OCI-LY1 (cell line): ENCODE measurements at regions not wholly inside any gene's neighbourhood (a gene's known extent, or its start where the extent isn't known, plus 50 kb on each side); places are given as distances from the start of the nearest gene placed in this dataset.

ENCODE experiments used
- H2AFZ ChIP-seq: fragments of 200-600 bp; sonication (generic), shearing (Covaris generic); 2 replicates; pipeline ENCODE4 v1.6.0; 2014; ENCODE audit warnings: antibody characterized with exemption, mild to moderate bottlenecking, low read length
- H3F3A ChIP-seq: fragments of 200-600 bp; sonication (generic), shearing (Covaris generic); 2 replicates; pipeline ENCODE4 v1.6.0; 2014; ENCODE audit warnings: mild to moderate bottlenecking, antibody characterized with exemption, low read length, moderate library complexity; ENCODE audit not compliant: insufficient read depth
- H3K27ac ChIP-seq: fragments of 200-600 bp; sonication (generic); 2 replicates; pipeline ENCODE4 v1.5.1; 2014; ENCODE audit warnings: low read length, mixed run types, mild to moderate bottlenecking, low read depth; ENCODE audit not compliant: poor library complexity, severe bottlenecking
- H3K27me3 ChIP-seq: fragments of 200-600 bp; sonication (generic); 2 replicates; pipeline ENCODE4 v1.6.0; 2014; ENCODE audit warnings: antibody characterized with exemption, mild to moderate bottlenecking, low read length, moderate library complexity; ENCODE audit not compliant: insufficient read depth
- H3K36me3 ChIP-seq: fragments of 200-600 bp; sonication (generic); 2 replicates; pipeline ENCODE4 v1.6.1; 2014; ENCODE audit warnings: mild to moderate bottlenecking, antibody characterized with exemption, low read length, moderate library complexity, mixed read lengths; ENCODE audit not compliant: insufficient read depth
- H3K4me1 ChIP-seq: fragments of 200-600 bp; sonication (generic); 2 replicates; pipeline ENCODE4 v1.5.1; 2014; ENCODE audit warnings: mild to moderate bottlenecking, low read length, moderate library complexity; ENCODE audit not compliant: insufficient read depth, severe bottlenecking
- H3K4me2 ChIP-seq: fragments of 200-600 bp; sonication (generic), shearing (Covaris generic); 2 replicates; pipeline ENCODE4 v1.6.1; 2014; ENCODE audit warnings: low read length
- H3K4me3 ChIP-seq: fragments of 200-600 bp; sonication (generic); 2 replicates; pipeline ENCODE4 v1.5.1; 2014; ENCODE audit warnings: low read length, low read depth, mild to moderate bottlenecking, mixed read lengths; ENCODE audit not compliant: poor library complexity, severe bottlenecking
- H3K79me2 ChIP-seq: fragments of 200-600 bp; shearing (Covaris generic); 2 replicates; pipeline ENCODE4 v1.6.1; 2016; ENCODE audit warnings: mixed run types, low read length, mixed read lengths; ENCODE audit not compliant: insufficient read depth
- H3K9ac ChIP-seq: fragments of 200-600 bp; sonication (generic), shearing (Covaris generic); 2 replicates; pipeline ENCODE4 v1.6.1; 2014; ENCODE audit warnings: mild to moderate bottlenecking, low read length, mixed read lengths
- H3K9me2 ChIP-seq: fragments of 200-600 bp; sonication (generic), shearing (Covaris generic); 2 replicates; pipeline ENCODE4 v1.6.1; 2014; ENCODE audit warnings: low read depth, mild to moderate bottlenecking, low read length, mixed read lengths
- H3K9me3 ChIP-seq: fragments of 200-600 bp; shearing (Covaris generic); 2 replicates; pipeline ENCODE4 v1.6.1; 2014; ENCODE audit warnings: low read length, mixed read lengths
- H4K20me1 ChIP-seq: fragments of 200-600 bp; sonication (generic), shearing (Covaris generic); 2 replicates; pipeline ENCODE4 v1.6.0; 2016; ENCODE audit warnings: mild to moderate bottlenecking, low read length; ENCODE audit not compliant: insufficient read depth
- CTCF ChIP-seq: fragments of 200-600 bp; sonication (generic), shearing (Covaris generic); IDR thresholded peaks from 2 replicates; pipeline ENCODE4 v1.5.1; 2017; ENCODE audit warnings: mild to moderate bottlenecking, antibody characterized with exemption, low read length, moderate library complexity, mixed read lengths
- EZH2 ChIP-seq: fragments of 200-600 bp; sonication (generic), shearing (Covaris generic); IDR thresholded peaks from 2 replicates; pipeline ENCODE4 v1.8.0; 2017; ENCODE audit warnings: borderline replicate concordance, mixed run types, mild to moderate bottlenecking, antibody characterized with exemption, low read length, moderate library complexity, mixed read lengths

GRCh38 chr4:130851932-130852331, 1756.0 kb downstream of the C4orf33 start:
- Histone ChIP-seq H2AFZ (no peak overlapping the region), H3K9ac (no peak overlapping the region), H4K20me1 (no peaks in the 10 kb centered on the region), H3K4me3 (no peak overlapping the region), H3K79me2 (no peaks in the 10 kb centered on the region), H3K27me3 (no peaks in the 10 kb centered on the region), H3K4me1 (peaks cover 3% of the 10 kb centered on the region), H3K4me2 (no peak overlapping the region), H3K9me3 (no peaks in the 10 kb centered on the region), H3K9me2 (no peaks in the 10 kb centered on the region), H3F3A (no peaks in the 10 kb centered on the region), H3K27ac (no peak overlapping the region), H3K36me3 (no peaks in the 10 kb centered on the region)
- TF ChIP-seq EZH2, result no peak
- no peak for TF ChIP-seq CTCF

- Histone ChIP-seq H3K4me2 (no peak overlapping the region), H3K4me3 (no peak overlapping the region), H3K27ac (no peak overlapping the region), H3K27me3 (no peaks in the 10 kb centered on the region), H2AFZ (no peak overlapping the region), H3K36me3 (no peaks in the 10 kb centered on the region), H3K9me2 (no peaks in the 10 kb centered on the region), H3K9me3 (0 out of 2 replicates have a peak, but pooled peaks cover 3% of the 10 kb centered on the region), H3K4me1 (no peaks in the 10 kb centered on the region), H4K20me1 (no peaks in the 10 kb centered on the region), H3K9ac (no peak overlapping the region), H3K79me2 (no peaks in the 10 kb centered on the region), H3F3A (no peaks in the 10 kb centered on the region)
- TF ChIP-seq CTCF (no peak), EZH2 (no peak)
Observed at GRCh38 chr4:130855533-130855932, 1759.6 kb downstream of the C4orf33 start.

- no peaks in the 10 kb centered on the region for H3K27me3 ChIP-seq
- no peak overlapping the region for H3K9ac ChIP-seq
- no peak overlapping the region for H3K4me3 ChIP-seq
- H3F3A ChIP-seq, result no peaks in the 10 kb centered on the region
- no peaks in the 10 kb centered on the region for H3K79me2 ChIP-seq
- H2AFZ ChIP-seq, result no peak overlapping the region
- no peaks in the 10 kb centered on the region for H3K4me1 ChIP-seq
- H3K9me2 ChIP-seq, result no peaks in the 10 kb centered on the region
- no peak overlapping the region for H3K4me2 ChIP-seq
- H3K36me3 ChIP-seq, result no peaks in the 10 kb centered on the region
- peaks cover 6% of the 10 kb centered on the region; the same call in 1 of the 2 replicates for H3K9me3 ChIP-seq
- no peak overlapping the region for H3K27ac ChIP-seq
- no peak for TF ChIP-seq EZH2
- H4K20me1 ChIP-seq, result no peaks in the 10 kb centered on the region
Observed at GRCh38 chr4:130859991-130860390, 1764.0 kb downstream of the C4orf33 start.

GRCh38 chr4:130896920-130897319, 1801.0 kb downstream of the C4orf33 start:
- no peaks in the 10 kb centered on the region for H3K79me2 ChIP-seq
- no peak overlapping the region for H3K4me2 ChIP-seq
- H3K9me3 ChIP-seq, result no peaks in the 10 kb centered on the region
- no peaks in the 10 kb centered on the region for H3K4me1 ChIP-seq
- peak overlapping the region; percentile 67; the same call in 1 of the 2 replicates for H2AFZ ChIP-seq
- no peaks in the 10 kb centered on the region for H3K9me2 ChIP-seq
- H3K36me3 ChIP-seq, result no peaks in the 10 kb centered on the region
- H3K27me3 ChIP-seq, result no peaks in the 10 kb centered on the region
- H3K27ac ChIP-seq, result no peak overlapping the region
- H3F3A ChIP-seq, result no peaks in the 10 kb centered on the region
- H3K9ac ChIP-seq, result no peak overlapping the region
- TF ChIP-seq CTCF, result no peak
- TF ChIP-seq EZH2, result no peak
- no peaks in the 10 kb centered on the region for H4K20me1 ChIP-seq
- no peak overlapping the region for H3K4me3 ChIP-seq
